ENCODE measurements at regions not wholly inside any gene's neighbourhood (a gene's known extent, or its start where the extent isn't known, plus 50 kb on each side); places are given as distances from the start of the nearest gene placed in this dataset.

DNA sequence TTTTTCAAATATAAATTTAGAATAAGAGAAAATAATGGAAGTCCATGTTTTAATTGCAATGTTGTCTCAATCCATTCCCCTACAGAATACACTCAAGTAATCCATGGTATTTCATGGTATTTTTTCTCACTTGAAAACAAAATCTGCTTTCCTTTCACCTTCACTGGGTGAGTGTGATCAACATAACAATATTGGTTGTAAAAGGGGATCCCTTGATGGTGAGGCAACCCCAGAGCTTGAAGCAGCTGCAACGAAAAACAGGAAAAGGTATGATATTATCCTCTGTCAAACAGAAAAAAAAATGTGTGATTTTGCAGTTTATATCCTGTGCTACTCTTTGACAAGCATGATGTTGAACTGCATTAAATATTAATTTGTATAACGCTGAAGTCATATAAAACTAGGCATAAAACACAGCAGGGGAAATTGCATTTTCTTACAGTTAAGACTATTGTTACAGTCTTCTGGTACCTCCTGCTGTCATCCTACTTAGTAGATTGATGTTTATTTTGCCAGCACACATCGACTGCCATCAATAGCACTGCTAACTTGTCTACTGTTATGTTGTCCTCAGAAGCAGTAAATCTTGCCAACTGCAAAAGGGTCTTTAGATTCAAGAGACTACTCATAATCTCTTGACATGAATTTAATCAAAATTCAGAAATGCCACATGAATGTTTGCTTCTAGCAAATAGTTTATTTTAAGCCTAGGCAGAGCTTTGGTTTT is 373.1 kb upstream of the MIR17HG start:
- TF ChIP-seq CTCF (IDR thresholded peaks at IDR 0.05) = no peak
- TF ChIP-seq POLR2AphosphoS5 (IDR thresholded peaks at IDR 0.05) = no peak
- no peak for TF ChIP-seq POLR2A (IDR thresholded peaks at IDR 0.05)

Data from sigmoid colon (tissue), 4 donors.